Ishikawa (cell line): ENCODE measurements at regions not wholly inside any gene's neighbourhood (a gene's known extent, or its start where the extent isn't known, plus 50 kb on each side); places are given as distances from the start of the nearest gene placed in this dataset.

ENCODE experiments used
- CEBPB ChIP-seq: IDR thresholded peaks from 2 replicates; pipeline ENCODE4 v1.6.1; 2012
- CREB1 ChIP-seq: IDR thresholded peaks from 2 replicates; pipeline ENCODE4 v1.6.1; 2012; ENCODE audit warnings: low read depth
- EGR1 ChIP-seq: IDR thresholded peaks from 2 replicates; pipeline ENCODE4 v1.6.1; 2012
- EP300 ChIP-seq: IDR thresholded peaks from 2 replicates; pipeline ENCODE4 v1.6.1; 2012; ENCODE audit warnings: borderline replicate concordance
- FOXM1 ChIP-seq: IDR thresholded peaks from 2 replicates; pipeline ENCODE4 v1.6.1; 2012; ENCODE audit warnings: low read depth, borderline replicate concordance
- NFIC ChIP-seq: IDR thresholded peaks from 2 replicates; pipeline ENCODE4 v1.6.1; 2012
- RAD21 ChIP-seq: IDR thresholded peaks from 2 replicates; pipeline ENCODE4 v1.6.1; 2012; ENCODE audit warnings: low read depth
- TAF1 ChIP-seq: IDR thresholded peaks from 2 replicates; pipeline ENCODE4 v1.6.1; 2012; ENCODE audit warnings: low read depth, mild to moderate bottlenecking
- TCF12 ChIP-seq: IDR thresholded peaks from 2 replicates; pipeline ENCODE4 v1.6.1; 2012; ENCODE audit warnings: low read depth
- TEAD4 ChIP-seq: IDR thresholded peaks from 2 replicates; pipeline ENCODE4 v1.6.1; 2012
- YY1 ChIP-seq: IDR thresholded peaks from 2 replicates; pipeline ENCODE4 v1.6.1; 2012; ENCODE audit warnings: low read depth
- ZBTB7A ChIP-seq: IDR thresholded peaks from 2 replicates; pipeline ENCODE4 v1.6.1; 2012; ENCODE audit warnings: low read depth
- TF ChIP-seq, protein P1 (sequence below): IDR thresholded peaks from 2 replicates; pipeline ENCODE4 v1.6.1; 2012
- TF ChIP-seq, protein P2 (sequence below): IDR thresholded peaks from 2 replicates; pipeline ENCODE4 v1.6.1; 2012
- TF ChIP-seq, protein P3 (sequence below): IDR thresholded peaks from 2 replicates; pipeline ENCODE4 v1.6.1; 2012; ENCODE audit warnings: low read depth, mild to moderate bottlenecking

DNA sequence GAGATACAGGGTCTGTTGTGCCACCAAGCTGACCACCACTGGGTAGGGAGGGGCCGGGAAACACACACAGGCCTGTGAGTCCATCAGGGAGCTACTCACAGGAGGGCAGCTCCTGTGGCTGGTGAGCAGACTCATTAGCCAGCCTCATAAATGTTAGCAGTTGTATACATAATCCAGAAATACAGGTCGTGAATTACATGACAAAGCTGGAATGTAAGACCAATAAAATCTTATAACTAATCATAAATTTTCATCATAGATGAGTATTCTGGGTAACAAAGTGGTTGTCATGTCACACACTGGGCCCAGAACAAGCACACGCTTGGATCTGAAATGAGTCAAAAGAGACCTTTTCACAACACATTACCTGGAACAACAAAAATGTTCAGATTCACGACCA is 642.6 kb upstream of the AUTS2 start:
- TF ChIP-seq ZBTB7A (no peak), RAD21 (no peak), EGR1 (no peak), TCF12 (no peak), FOXM1 (no peak), TAF1 (no peak), YY1 (no peak), EP300 (no peak), CREB1 (no peak), TEAD4 (no peak), CEBPB (no peak), NFIC (no peak)
- TF ChIP-seq, protein P1, sequence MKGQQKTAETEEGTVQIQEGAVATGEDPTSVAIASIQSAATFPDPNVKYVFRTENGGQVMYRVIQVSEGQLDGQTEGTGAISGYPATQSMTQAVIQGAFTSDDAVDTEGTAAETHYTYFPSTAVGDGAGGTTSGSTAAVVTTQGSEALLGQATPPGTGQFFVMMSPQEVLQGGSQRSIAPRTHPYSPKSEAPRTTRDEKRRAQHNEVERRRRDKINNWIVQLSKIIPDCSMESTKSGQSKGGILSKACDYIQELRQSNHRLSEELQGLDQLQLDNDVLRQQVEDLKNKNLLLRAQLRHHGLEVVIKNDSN = no peak
- TF ChIP-seq, protein P2, sequence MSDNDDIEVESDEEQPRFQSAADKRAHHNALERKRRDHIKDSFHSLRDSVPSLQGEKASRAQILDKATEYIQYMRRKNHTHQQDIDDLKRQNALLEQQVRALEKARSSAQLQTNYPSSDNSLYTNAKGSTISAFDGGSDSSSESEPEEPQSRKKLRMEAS = no peak
- TF ChIP-seq, protein P3, sequence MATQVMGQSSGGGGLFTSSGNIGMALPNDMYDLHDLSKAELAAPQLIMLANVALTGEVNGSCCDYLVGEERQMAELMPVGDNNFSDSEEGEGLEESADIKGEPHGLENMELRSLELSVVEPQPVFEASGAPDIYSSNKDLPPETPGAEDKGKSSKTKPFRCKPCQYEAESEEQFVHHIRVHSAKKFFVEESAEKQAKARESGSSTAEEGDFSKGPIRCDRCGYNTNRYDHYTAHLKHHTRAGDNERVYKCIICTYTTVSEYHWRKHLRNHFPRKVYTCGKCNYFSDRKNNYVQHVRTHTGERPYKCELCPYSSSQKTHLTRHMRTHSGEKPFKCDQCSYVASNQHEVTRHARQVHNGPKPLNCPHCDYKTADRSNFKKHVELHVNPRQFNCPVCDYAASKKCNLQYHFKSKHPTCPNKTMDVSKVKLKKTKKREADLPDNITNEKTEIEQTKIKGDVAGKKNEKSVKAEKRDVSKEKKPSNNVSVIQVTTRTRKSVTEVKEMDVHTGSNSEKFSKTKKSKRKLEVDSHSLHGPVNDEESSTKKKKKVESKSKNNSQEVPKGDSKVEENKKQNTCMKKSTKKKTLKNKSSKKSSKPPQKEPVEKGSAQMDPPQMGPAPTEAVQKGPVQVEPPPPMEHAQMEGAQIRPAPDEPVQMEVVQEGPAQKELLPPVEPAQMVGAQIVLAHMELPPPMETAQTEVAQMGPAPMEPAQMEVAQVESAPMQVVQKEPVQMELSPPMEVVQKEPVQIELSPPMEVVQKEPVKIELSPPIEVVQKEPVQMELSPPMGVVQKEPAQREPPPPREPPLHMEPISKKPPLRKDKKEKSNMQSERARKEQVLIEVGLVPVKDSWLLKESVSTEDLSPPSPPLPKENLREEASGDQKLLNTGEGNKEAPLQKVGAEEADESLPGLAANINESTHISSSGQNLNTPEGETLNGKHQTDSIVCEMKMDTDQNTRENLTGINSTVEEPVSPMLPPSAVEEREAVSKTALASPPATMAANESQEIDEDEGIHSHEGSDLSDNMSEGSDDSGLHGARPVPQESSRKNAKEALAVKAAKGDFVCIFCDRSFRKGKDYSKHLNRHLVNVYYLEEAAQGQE = no peak

DNA sequence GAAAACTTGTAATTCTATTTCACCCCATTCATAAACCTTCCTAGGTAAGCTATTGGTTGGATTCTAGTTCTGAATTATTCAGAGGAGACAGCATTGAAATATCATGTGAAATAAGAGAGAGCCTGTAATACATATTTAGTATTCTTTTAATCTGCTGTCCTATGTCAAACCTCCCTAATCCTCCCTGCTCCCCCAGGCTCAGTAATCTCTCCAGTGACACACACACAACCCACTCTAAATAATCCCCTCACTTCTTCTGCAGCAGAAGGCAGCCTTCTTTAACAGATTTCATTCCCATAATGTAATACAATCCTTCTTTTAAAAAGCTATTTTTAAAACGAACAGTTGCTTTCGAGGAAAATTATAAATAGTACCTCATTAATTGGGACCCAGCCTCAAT is 639.7 kb upstream of the AUTS2 start:
- TF ChIP-seq, protein P3 = no peak
- no peak for TF ChIP-seq NFIC
- TF ChIP-seq CEBPB = no peak
- TF ChIP-seq, protein P1 = no peak
- no peak for TF ChIP-seq EP300
- no peak for TF ChIP-seq ZBTB7A
- TF ChIP-seq YY1 = no peak
- no peak for TF ChIP-seq FOXM1

DNA sequence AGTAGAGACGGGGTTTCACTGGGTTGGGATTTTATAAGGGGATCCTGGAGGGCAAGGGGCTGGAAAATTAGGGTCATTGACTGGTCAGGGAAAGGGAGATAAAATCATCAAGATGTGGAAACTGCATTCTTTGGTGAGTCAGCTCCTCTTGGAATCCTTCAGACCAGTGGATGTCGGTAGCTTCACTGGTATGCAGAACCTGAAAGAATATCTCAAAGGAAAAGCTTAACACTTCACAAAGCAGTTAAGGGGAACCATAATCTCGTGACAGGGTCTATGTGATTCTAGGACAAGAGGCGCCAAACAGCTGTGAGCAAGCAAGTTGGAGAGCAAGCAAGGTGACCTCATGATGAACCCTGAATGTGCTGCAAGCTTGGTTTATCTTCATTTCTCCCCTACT is 634.7 kb upstream of the AUTS2 start:
- no peak for TF ChIP-seq TCF12
- TF ChIP-seq, protein P3 = no peak
- TF ChIP-seq CEBPB = no peak
- no peak for TF ChIP-seq FOXM1
- no peak for TF ChIP-seq CREB1
- TF ChIP-seq NFIC = no peak
- no peak for TF ChIP-seq EGR1
- TF ChIP-seq TEAD4 = no peak
- no peak for TF ChIP-seq ZBTB7A
- TF ChIP-seq RAD21 = no peak
- TF ChIP-seq, protein P2 = no peak
- no peak for TF ChIP-seq EP300
- TF ChIP-seq YY1 = no peak
- TF ChIP-seq, protein P1 = no peak
- TF ChIP-seq TAF1 = no peak

DNA sequence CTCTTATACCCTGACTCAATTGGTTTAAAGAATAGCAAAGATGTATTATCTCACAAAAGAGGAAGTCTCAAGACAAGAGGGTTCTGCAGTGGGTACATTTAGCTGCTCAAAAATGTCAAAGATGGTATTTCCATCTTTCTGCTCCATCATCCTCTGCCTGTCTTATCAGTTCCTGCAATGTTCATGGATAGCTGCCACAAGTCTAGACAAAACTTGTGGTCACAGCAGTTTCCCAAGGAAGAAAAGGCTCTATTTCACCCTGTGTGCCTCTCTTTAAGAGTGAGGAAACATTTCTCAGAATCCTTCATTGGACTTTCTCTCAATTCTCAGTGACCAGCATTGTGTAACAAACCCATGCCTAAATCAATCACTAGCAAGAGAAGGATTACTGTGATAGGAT is 634.2 kb upstream of the AUTS2 start:
- TF ChIP-seq TCF12 (no peak), YY1 (no peak), EP300 (no peak)
